CD14-positive monocyte (primary cell): ENCODE measurements at regions not wholly inside any gene's neighbourhood (a gene's known extent, or its start where the extent isn't known, plus 50 kb on each side); places are given as distances from the start of the nearest gene placed in this dataset.

Source experiments
- DNase-seq, 3 donors: peaks; one replicate each; pipeline ENCODE4 v3.0.0-alpha.2; 2011 to 2022
- H2AFZ ChIP-seq: 2 replicates; pipeline ENCODE4 v1.6.0; 2012; ENCODE audit warnings: mild to moderate bottlenecking, low read depth, low read length, inconsistent platforms; ENCODE audit not compliant: insufficient read depth, poor library complexity, severe bottlenecking
- H3K27ac ChIP-seq, 2 donors: 1 replicate in 1 of 2; 2 replicates in 1 of 2; pipeline ENCODE4 v1.5.1; 2012 to 2013; ENCODE audit warnings: low read length in 2 of 2, control low read depth in 1 of 2, inconsistent platforms in 1 of 2, low read depth in 1 of 2, mild to moderate bottlenecking in 1 of 2
- H3K27me3 ChIP-seq, 2 donors: one replicate each; pipeline versions ENCODE4 v1.6.0 to v1.6.1; 2011 to 2013; ENCODE audit warnings: low read length in 2 of 2; ENCODE audit not compliant: control insufficient read depth in 2 of 2, insufficient read depth in 2 of 2
- H3K36me3 ChIP-seq, 2 donors: replicated peaks in 1 of 2; 1 replicate in 1 of 2; 2 replicates in 1 of 2; pipeline versions ENCODE4 v1.5.1 to v1.6.1; 2012 to 2013; ENCODE audit warnings: low read length in 2 of 2, control low read depth in 1 of 2, inconsistent platforms in 1 of 2, mild to moderate bottlenecking in 1 of 2; ENCODE audit not compliant: insufficient read depth in 2 of 2, control insufficient read depth in 1 of 2
- H3K4me1 ChIP-seq, 2 donors: 1 replicate in 1 of 2; 2 replicates in 1 of 2; pipeline versions ENCODE4 v1.5.1 to v1.6.1; 2012 to 2013; ENCODE audit warnings: low read length in 2 of 2, control low read depth in 1 of 2, inconsistent platforms in 1 of 2, mild to moderate bottlenecking in 1 of 2, moderate library complexity in 1 of 2; ENCODE audit not compliant: insufficient read depth in 2 of 2, control insufficient read depth in 1 of 2
- H3K4me2 ChIP-seq: replicated peaks from 2 replicates; pipeline ENCODE3; 2012; ENCODE audit warnings: low read length, moderate library complexity, mild to moderate bottlenecking; ENCODE audit not compliant: poor library complexity, severe bottlenecking; ENCODE audit errors: extremely low read depth
- H3K4me3 ChIP-seq, 3 experiments: fragments of 200-600 bp in 1 of 3; sonication (generic) in 1 of 3; replicated peaks in 1 of 3; 1 replicate in 2 of 3; 2 replicates in 1 of 3; pipeline ENCODE4 v1.5.1; 2011 to 2013; ENCODE audit warnings: low read length in 3 of 3, mild to moderate bottlenecking in 3 of 3, control low read depth in 2 of 3, low read depth in 2 of 3, inconsistent platforms in 1 of 3, moderate library complexity in 1 of 3
- H3K79me2 ChIP-seq: 2 replicates; pipeline ENCODE4 v1.6.0; 2012; ENCODE audit warnings: mild to moderate bottlenecking, control low read depth, inconsistent platforms, low read length, moderate library complexity; ENCODE audit not compliant: insufficient read depth
- H3K9ac ChIP-seq: 2 replicates; pipeline ENCODE4 v1.6.0; 2017; ENCODE audit warnings: low read length, mild to moderate bottlenecking; ENCODE audit not compliant: insufficient read depth, poor library complexity, severe bottlenecking
- H3K9me3 ChIP-seq, 2 donors: replicated peaks in 1 of 2; 1 replicate in 1 of 2; 2 replicates in 1 of 2; pipeline versions ENCODE4 v1.5.1 to v1.6.1; 2012 to 2013; ENCODE audit warnings: low read length in 2 of 2, control low read depth in 1 of 2; ENCODE audit not compliant: control insufficient read depth in 1 of 2, insufficient read depth in 1 of 2
- H4K20me1 ChIP-seq: 2 replicates; pipeline ENCODE4 v1.6.0; 2012; ENCODE audit warnings: mild to moderate bottlenecking, low read length, control low read depth, moderate library complexity; ENCODE audit not compliant: insufficient read depth
- H3K27ac Mint-ChIP-seq, 7 donors: one replicate each; pipeline ENCODE4 v1.8.0; 2020; ENCODE audit warnings: mild to moderate bottlenecking in 7 of 7, mixed read lengths in 7 of 7, moderate library complexity in 6 of 7, inconsistent platforms in 2 of 7
- H3K27me3 Mint-ChIP-seq, 3 donors: one replicate each; pipeline ENCODE4 v1.8.0; 2021 to 2022; ENCODE audit warnings: low read depth in 3 of 3, mild to moderate bottlenecking in 3 of 3, mixed read lengths in 3 of 3, moderate library complexity in 3 of 3, inconsistent platforms in 1 of 3
- H3K36me3 Mint-ChIP-seq, 2 donors: one replicate each; pipeline ENCODE4 v1.8.0; 2020; ENCODE audit warnings: mixed read lengths in 2 of 2, inconsistent platforms in 1 of 2, mild to moderate bottlenecking in 1 of 2
- H3K4me1 Mint-ChIP-seq: one replicate; pipeline ENCODE4 v1.8.0; 2020; ENCODE audit warnings: mild to moderate bottlenecking, mixed read lengths
- H3K4me3 Mint-ChIP-seq, 2 donors: one replicate each; pipeline ENCODE4 v1.8.0; 2020; ENCODE audit warnings: mild to moderate bottlenecking in 2 of 2, mixed read lengths in 2 of 2, moderate library complexity in 1 of 2
- H3K9me3 Mint-ChIP-seq, 7 donors: one replicate each; pipeline ENCODE4 v1.8.0; 2020 to 2022; ENCODE audit warnings: mixed read lengths in 7 of 7, mild to moderate bottlenecking in 6 of 7, moderate library complexity in 6 of 7, inconsistent platforms in 2 of 7
- CTCF ChIP-seq: fragments of 200-600 bp; IDR thresholded peaks from one replicate; pipeline ENCODE4 v1.8.0; 2022; ENCODE audit warnings: antibody characterized with exemption, mild to moderate bottlenecking
- WGBS: methylation state at CpG from one replicate; pipeline ENCODE4 v1.1.5; 2013; ENCODE audit warnings: missing lambda C conversion rate; ENCODE audit not compliant: insufficient coverage; 5-methylcytosine and 5-hydroxymethylcytosine counted together
- intact Hi-C, 2 donors: fragments of 100-400 bp; cut with micrococcal nuclease; formaldehyde crosslinking; loops; one replicate each; pipeline versions ENCODE4 v1.15.0 to v1.15.1; 2023

GRCh38 chr5:57839437-57840079, 356.9 kb upstream of the ACTBL2 start:
- no peaks in the 10 kb centered on the region for H4K20me1 ChIP-seq
- H3K36me3 ChIP-seq = no peaks in the 10 kb centered on the region
- H3K9me3 ChIP-seq = no peaks in the 10 kb centered on the region
- Mint-ChIP-seq H3K27me3 (no peaks in the 10 kb centered on the region), H3K27ac (no peak overlapping the region), H3K4me1 (no peaks in the 10 kb centered on the region), H3K4me3 (no peak overlapping the region), H3K9me3 (peaks cover 0 to 7% (median 2%) of the 10 kb centered on the region in 7 donors), H3K36me3 (no peaks in the 10 kb centered on the region)
- intact Hi-C loops = no loop called here
- no peaks in the 10 kb centered on the region for H3K27me3 ChIP-seq
- H3K27ac ChIP-seq = no peak overlapping the region
- no peak overlapping the region for H3K4me3 ChIP-seq
- no CpG with 5 or more reads among the region's 1 CpG for WGBS
- H3K79me2 ChIP-seq = no peaks in the 10 kb centered on the region
- H3K4me2 ChIP-seq = no peak overlapping the region
- no peak for DNase-seq
- TF ChIP-seq CTCF = no peak
- no peaks in the 10 kb centered on the region for H3K4me1 ChIP-seq
- no peak overlapping the region for H3K9ac ChIP-seq
- H2AFZ ChIP-seq = no peak overlapping the region

- Mint-ChIP-seq H3K27me3 (no peaks in the 10 kb centered on the region), H3K9me3 (peaks cover 0 to 11% (median 2%) of the 10 kb centered on the region in 7 donors), H3K27ac (no peak overlapping the region), H3K4me1 (no peaks in the 10 kb centered on the region), H3K36me3 (no peaks in the 10 kb centered on the region), H3K4me3 (no peak overlapping the region)
- Histone ChIP-seq H3K27me3 (no peaks in the 10 kb centered on the region), H3K27ac (no peak overlapping the region), H3K9ac (no peak overlapping the region), H3K79me2 (no peaks in the 10 kb centered on the region), H3K4me3 (no peak overlapping the region), H3K36me3 (no peaks in the 10 kb centered on the region), H4K20me1 (no peaks in the 10 kb centered on the region), H3K4me1 (no peaks in the 10 kb centered on the region), H3K4me2 (no peak overlapping the region), H2AFZ (no peak overlapping the region), H3K9me3 (no peaks in the 10 kb centered on the region)
- no peak for TF ChIP-seq CTCF
- intact Hi-C loops = no loop called here
- DNase-seq = no peak
- WGBS = no CpG with 5 or more reads among the region's 3 CpGs
Measured at GRCh38 chr5:57839025-57839424, 356.4 kb upstream of the ACTBL2 start.
